ENCODE measurements at regions not wholly inside any gene's neighbourhood (a gene's known extent, or its start where the extent isn't known, plus 50 kb on each side); places are given as distances from the start of the nearest gene placed in this dataset.

DNA sequence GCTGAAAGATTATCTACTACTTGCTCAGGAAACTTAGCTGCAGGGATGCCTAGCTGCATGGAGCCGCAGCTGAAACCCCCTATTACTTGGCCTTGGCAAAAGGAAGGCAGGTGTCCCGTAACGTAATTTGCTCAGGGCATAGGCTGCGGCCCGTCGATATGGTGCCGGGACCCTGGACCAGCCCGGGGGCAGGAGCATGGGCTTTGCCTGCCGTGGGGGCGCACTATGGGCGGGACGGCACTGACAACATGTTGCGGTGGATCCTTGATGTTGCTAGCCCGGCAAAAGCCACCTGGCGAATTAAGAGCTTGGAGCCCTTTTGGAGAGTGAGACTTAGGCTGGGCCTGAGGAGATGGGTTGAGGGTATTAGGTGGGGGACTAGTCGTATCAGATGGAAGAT, 1551.2 kb downstream of the AACS start:
- POLR2A ChIA-PET (ENCODE audit: unreplicated experiment), result no interaction called here
- H3K9me2 ChIP-seq (replicated peaks; ENCODE audit: low read length), result no peaks in the 10 kb centered on the region
- no peaks in the 10 kb centered on the region for H3K79me2 ChIP-seq (ENCODE audit: low read length)
- no peaks in the 10 kb centered on the region for H3F3A ChIP-seq (ENCODE audit: low read length, unreplicated experiment)
- H3K4me2 ChIP-seq (ENCODE audit: low read length), result no peak overlapping the region
- CTCF ChIA-PET, result no interaction called here
- H4K20me1 ChIP-seq (ENCODE audit: low read length), result no peaks in the 10 kb centered on the region
- ATAC-seq, result no peak
- H3K36me3 ChIP-seq (ENCODE audit: low read depth, low read length), result no peaks in the 10 kb centered on the region
- H2AFZ ChIP-seq (ENCODE audit: low read length), result no peak overlapping the region
- H3K4me1 ChIP-seq (ENCODE audit: insufficient read depth, low read length), result no peaks in the 10 kb centered on the region
- TF ChIP-seq EZH2 (IDR thresholded peaks at IDR 0.05; ENCODE audit: low read length, unreplicated experiment) (no peak), EZH2phosphoT487 (IDR thresholded peaks at IDR 0.05; ENCODE audit: borderline replicate concordance, low read length) (no peak)
- TF ChIP-seq, protein P1, sequence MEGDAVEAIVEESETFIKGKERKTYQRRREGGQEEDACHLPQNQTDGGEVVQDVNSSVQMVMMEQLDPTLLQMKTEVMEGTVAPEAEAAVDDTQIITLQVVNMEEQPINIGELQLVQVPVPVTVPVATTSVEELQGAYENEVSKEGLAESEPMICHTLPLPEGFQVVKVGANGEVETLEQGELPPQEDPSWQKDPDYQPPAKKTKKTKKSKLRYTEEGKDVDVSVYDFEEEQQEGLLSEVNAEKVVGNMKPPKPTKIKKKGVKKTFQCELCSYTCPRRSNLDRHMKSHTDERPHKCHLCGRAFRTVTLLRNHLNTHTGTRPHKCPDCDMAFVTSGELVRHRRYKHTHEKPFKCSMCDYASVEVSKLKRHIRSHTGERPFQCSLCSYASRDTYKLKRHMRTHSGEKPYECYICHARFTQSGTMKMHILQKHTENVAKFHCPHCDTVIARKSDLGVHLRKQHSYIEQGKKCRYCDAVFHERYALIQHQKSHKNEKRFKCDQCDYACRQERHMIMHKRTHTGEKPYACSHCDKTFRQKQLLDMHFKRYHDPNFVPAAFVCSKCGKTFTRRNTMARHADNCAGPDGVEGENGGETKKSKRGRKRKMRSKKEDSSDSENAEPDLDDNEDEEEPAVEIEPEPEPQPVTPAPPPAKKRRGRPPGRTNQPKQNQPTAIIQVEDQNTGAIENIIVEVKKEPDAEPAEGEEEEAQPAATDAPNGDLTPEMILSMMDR (conservative IDR thresholded peaks at IDR 0.05; ENCODE audit: low read depth, low read length), result no peak
- H3K27ac ChIP-seq (ENCODE audit: low read length), result no peak overlapping the region
- BruUV-seq (replicated peaks), result no TSS peak
- no peak overlapping the region for H3K4me3 ChIP-seq (ENCODE audit: low read length)
- DNase-seq, result no peak
- H3K27me3 ChIP-seq (ENCODE audit: low read length), result no peaks in the 10 kb centered on the region
- intact Hi-C loops (cut with micrococcal nuclease), result no loop called here
- peaks cover 23% of the 10 kb centered on the region; the same call in 1 of the 2 replicates for H3K9me3 ChIP-seq (ENCODE audit: low read length)
- H3K9ac ChIP-seq (ENCODE audit: low read length), result no peak overlapping the region

DNA sequence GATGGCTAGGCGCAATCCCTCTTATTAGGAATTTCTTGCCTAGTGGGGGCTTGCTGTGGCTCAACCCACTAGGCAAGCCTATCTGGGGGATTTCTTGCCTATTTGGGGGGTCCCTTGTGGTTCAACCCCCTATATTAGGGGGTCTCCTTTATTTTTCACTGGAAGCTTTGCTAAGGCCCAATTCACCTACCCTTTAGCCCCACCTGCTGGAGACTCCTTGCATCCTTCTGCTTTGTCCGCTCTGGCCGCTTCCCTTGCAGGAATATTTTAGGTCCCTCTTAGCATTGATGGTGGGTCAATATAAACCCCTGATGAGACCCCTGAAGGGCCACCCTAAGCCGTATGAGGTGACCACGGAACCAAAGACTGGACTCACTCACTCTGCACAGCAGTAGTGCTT, 1552.1 kb downstream of the AACS start:
- no peaks in the 10 kb centered on the region for H3K79me2 ChIP-seq (ENCODE audit: low read length)
- H3K27ac ChIP-seq (ENCODE audit: low read length), result no peak overlapping the region
- H3K4me2 ChIP-seq (ENCODE audit: low read length), result no peak overlapping the region
- no peaks in the 10 kb centered on the region for H3K9me2 ChIP-seq (replicated peaks; ENCODE audit: low read length)
- CTCF ChIA-PET, result no interaction called here
- intact Hi-C loops (cut with micrococcal nuclease), result no loop called here
- no peak overlapping the region for H2AFZ ChIP-seq (ENCODE audit: low read length)
- no peak overlapping the region for H3K4me3 ChIP-seq (ENCODE audit: low read length)
- H3K4me1 ChIP-seq (ENCODE audit: insufficient read depth, low read length), result no peaks in the 10 kb centered on the region
- no peak overlapping the region for H3K9ac ChIP-seq (ENCODE audit: low read length)
- BruUV-seq (replicated peaks), result no TSS peak
- TF ChIP-seq, protein P1 (conservative IDR thresholded peaks at IDR 0.05; ENCODE audit: low read depth, low read length), result peak; percentile 74
- no peak for TF ChIP-seq EZH2phosphoT487 (IDR thresholded peaks at IDR 0.05; ENCODE audit: borderline replicate concordance, low read length)
- no peak for TF ChIP-seq EZH2 (IDR thresholded peaks at IDR 0.05; ENCODE audit: low read length, unreplicated experiment)
- POLR2A ChIA-PET (ENCODE audit: unreplicated experiment), result no interaction called here
- no peaks in the 10 kb centered on the region for H3K36me3 ChIP-seq (ENCODE audit: low read depth, low read length)
- peak; percentile 53 for DNase-seq
- no peaks in the 10 kb centered on the region for H3F3A ChIP-seq (ENCODE audit: low read length, unreplicated experiment)
- H3K27me3 ChIP-seq (ENCODE audit: low read length), result no peaks in the 10 kb centered on the region
- peaks cover 14% of the 10 kb centered on the region; the same call in 1 of the 2 replicates for H3K9me3 ChIP-seq (ENCODE audit: low read length)
- ATAC-seq, result no peak; the same call in 1 of the 2 replicates
- H4K20me1 ChIP-seq (ENCODE audit: low read length), result no peaks in the 10 kb centered on the region

DNA sequence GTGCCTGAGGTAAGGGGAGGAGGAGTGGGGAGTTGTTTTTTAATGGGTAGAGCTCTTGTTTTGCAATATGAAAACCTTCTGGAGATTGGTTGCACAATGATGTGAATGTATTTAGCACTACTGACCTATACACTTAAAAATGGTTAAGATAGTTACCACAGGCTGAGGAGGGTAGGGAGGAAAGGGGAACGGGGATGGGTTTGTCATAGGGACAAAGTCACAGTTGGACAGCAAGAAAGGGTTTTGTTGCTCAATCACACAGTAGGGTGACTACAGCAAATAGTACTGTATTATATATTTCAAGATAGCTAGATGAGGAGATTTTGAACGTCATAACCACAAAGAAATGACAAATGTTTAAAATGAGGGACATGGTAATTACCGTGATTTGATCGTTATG, 1562.4 kb downstream of the AACS start:
- POLR2A ChIA-PET (ENCODE audit: unreplicated experiment), result no interaction called here
- ATAC-seq, result no peak
- Histone ChIP-seq H2AFZ (ENCODE audit: low read length) (no peak overlapping the region), H3K79me2 (ENCODE audit: low read length) (no peaks in the 10 kb centered on the region), H3K4me2 (ENCODE audit: low read length) (no peak overlapping the region), H3K27ac (ENCODE audit: low read length) (no peak overlapping the region), H3K36me3 (ENCODE audit: low read depth, low read length) (no peaks in the 10 kb centered on the region), H4K20me1 (ENCODE audit: low read length) (no peaks in the 10 kb centered on the region), H3K4me3 (ENCODE audit: low read length) (no peak overlapping the region), H3K9ac (ENCODE audit: low read length) (no peak overlapping the region), H3K9me3 (ENCODE audit: low read length) (0 out of 2 replicates have a peak, but pooled peaks cover 5% of the 10 kb centered on the region), H3F3A (ENCODE audit: low read length, unreplicated experiment) (no peaks in the 10 kb centered on the region), H3K27me3 (ENCODE audit: low read length) (peaks cover 10% of the 10 kb centered on the region; the same call in 1 of the 2 replicates), H3K9me2 (replicated peaks; ENCODE audit: low read length) (no peaks in the 10 kb centered on the region), H3K4me1 (ENCODE audit: insufficient read depth, low read length) (no peaks in the 10 kb centered on the region)
- TF ChIP-seq EZH2phosphoT487 (IDR thresholded peaks at IDR 0.05; ENCODE audit: borderline replicate concordance, low read length) (no peak), EZH2 (IDR thresholded peaks at IDR 0.05; ENCODE audit: low read length, unreplicated experiment) (no peak)
- TF ChIP-seq, protein P1 (conservative IDR thresholded peaks at IDR 0.05; ENCODE audit: low read depth, low read length), result no peak
- no peak for DNase-seq
- BruUV-seq (replicated peaks), result no TSS peak
- CTCF ChIA-PET, result no interaction called here
- intact Hi-C loops (cut with micrococcal nuclease), result no loop called here

All from PC-3 (cell line).